ENCODE measurements at regions not wholly inside any gene's neighbourhood (a gene's known extent, or its start where the extent isn't known, plus 50 kb on each side); places are given as distances from the start of the nearest gene placed in this dataset.

- TF ChIP-seq EZH2 (IDR thresholded peaks at IDR 0.05; ENCODE audit: borderline replicate concordance, low read length) = no peak
- TF ChIP-seq, protein P1, sequence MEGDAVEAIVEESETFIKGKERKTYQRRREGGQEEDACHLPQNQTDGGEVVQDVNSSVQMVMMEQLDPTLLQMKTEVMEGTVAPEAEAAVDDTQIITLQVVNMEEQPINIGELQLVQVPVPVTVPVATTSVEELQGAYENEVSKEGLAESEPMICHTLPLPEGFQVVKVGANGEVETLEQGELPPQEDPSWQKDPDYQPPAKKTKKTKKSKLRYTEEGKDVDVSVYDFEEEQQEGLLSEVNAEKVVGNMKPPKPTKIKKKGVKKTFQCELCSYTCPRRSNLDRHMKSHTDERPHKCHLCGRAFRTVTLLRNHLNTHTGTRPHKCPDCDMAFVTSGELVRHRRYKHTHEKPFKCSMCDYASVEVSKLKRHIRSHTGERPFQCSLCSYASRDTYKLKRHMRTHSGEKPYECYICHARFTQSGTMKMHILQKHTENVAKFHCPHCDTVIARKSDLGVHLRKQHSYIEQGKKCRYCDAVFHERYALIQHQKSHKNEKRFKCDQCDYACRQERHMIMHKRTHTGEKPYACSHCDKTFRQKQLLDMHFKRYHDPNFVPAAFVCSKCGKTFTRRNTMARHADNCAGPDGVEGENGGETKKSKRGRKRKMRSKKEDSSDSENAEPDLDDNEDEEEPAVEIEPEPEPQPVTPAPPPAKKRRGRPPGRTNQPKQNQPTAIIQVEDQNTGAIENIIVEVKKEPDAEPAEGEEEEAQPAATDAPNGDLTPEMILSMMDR (conservative IDR thresholded peaks at IDR 0.05 in 1 of 2, IDR thresholded peaks at IDR 0.05 in 1 of 2; ENCODE audit: extremely low read depth in 1 of 2, insufficient read depth in 1 of 2, low read depth in 1 of 2, low read length in 2 of 2) = no peak
These were observed 256.8 kb upstream of the SGO1 start for GRCh38 chr3:20442846-20443245.

Data from mammary epithelial cell (primary cell).